ENCODE measurements at regions not wholly inside any gene's neighbourhood (a gene's known extent, or its start where the extent isn't known, plus 50 kb on each side); places are given as distances from the start of the nearest gene placed in this dataset.
A peak's percentile ranks its signal among the peaks of the same experiment; 100 is the strongest.

- Mint-ChIP-seq H3K4me1 (no peaks in the 10 kb centered on the region), H3K36me3 (no peaks in the 10 kb centered on the region), H3K27ac (no peak overlapping the region), H3K4me3 (peak overlapping the region; percentile 47), H3K27me3 (ENCODE audit: low read depth in 2 of 2) (peaks cover 4 to 12% of the 10 kb centered on the region in 2 donors), H3K9me3 (peaks cover 0 to 8% of the 10 kb centered on the region in 2 donors)
- H3K36me3 ChIP-seq (ENCODE audit: control insufficient read depth, insufficient read depth, low read length) = no peaks in the 10 kb centered on the region
- DNase-seq (no peak), ATAC-seq (peak in 1 of 3 donors; percentile 57)
- peaks cover 5% of the 10 kb centered on the region for H3K4me1 ChIP-seq (ENCODE audit: control insufficient read depth, insufficient read depth, low read length)
- intact Hi-C loops (cut with micrococcal nuclease) = no loop called here
- no peaks in the 10 kb centered on the region for H3K27me3 ChIP-seq (ENCODE audit: control insufficient read depth, insufficient read depth, low read length)
- TF ChIP-seq, protein P1, sequence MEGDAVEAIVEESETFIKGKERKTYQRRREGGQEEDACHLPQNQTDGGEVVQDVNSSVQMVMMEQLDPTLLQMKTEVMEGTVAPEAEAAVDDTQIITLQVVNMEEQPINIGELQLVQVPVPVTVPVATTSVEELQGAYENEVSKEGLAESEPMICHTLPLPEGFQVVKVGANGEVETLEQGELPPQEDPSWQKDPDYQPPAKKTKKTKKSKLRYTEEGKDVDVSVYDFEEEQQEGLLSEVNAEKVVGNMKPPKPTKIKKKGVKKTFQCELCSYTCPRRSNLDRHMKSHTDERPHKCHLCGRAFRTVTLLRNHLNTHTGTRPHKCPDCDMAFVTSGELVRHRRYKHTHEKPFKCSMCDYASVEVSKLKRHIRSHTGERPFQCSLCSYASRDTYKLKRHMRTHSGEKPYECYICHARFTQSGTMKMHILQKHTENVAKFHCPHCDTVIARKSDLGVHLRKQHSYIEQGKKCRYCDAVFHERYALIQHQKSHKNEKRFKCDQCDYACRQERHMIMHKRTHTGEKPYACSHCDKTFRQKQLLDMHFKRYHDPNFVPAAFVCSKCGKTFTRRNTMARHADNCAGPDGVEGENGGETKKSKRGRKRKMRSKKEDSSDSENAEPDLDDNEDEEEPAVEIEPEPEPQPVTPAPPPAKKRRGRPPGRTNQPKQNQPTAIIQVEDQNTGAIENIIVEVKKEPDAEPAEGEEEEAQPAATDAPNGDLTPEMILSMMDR (IDR thresholded peaks at IDR 0.05) = no peak
- no peak overlapping the region for H3K27ac ChIP-seq (ENCODE audit: low read length)
- no peak overlapping the region for H3K4me3 ChIP-seq (ENCODE audit: low read length)
- H3K9me3 ChIP-seq (ENCODE audit: control insufficient read depth, insufficient read depth, low read length) = peaks cover 3% of the 10 kb centered on the region
- 3% methylated on average over 24 of the region's 24 CpGs for WGBS (ENCODE audit: insufficient coverage)
These were observed 918.0 kb downstream of the AACS start for GRCh38 chr12:125983094-125983783.

DNA sequence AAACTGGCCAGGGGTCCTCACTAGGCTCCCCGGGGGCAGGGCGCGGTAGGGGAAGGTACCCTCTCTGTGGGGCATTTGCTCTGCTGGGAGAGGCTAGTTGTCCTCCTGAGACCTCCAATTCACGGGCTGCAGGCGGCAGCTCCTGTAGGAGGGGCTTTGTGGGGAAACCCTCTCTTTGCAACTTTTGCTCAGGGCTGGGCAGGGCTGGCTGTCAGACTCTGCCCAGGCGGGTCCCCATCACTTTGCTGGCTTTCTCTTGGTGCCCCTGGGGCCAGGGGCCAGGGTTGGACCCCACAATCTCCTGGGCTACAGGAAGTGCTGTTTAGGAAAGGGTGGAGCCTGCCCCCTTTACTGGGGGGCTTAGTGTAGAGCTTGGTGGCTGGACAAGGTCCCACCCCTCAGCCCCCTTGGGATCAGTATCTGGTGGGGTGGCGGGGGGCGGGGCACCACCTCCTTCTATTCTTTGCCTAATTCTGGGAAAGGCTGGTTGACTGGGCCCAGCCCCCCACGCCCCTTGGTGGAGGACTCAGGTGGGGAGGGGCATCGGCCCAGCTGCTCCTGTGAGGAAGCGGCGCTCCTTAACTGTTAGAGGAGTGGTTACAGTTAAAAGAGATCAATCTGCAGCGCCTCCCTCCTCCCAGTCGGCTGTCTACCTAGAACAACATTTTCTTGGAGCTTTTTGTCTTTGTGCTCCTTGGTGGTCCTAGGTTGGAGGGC, 918.7 kb downstream of the AACS start:
- H3K4me3 ChIP-seq (ENCODE audit: low read length) = no peak overlapping the region
- TF ChIP-seq, protein P1 (IDR thresholded peaks at IDR 0.05) = no peak
- no peaks in the 10 kb centered on the region for H3K36me3 ChIP-seq (ENCODE audit: control insufficient read depth, insufficient read depth, low read length)
- H3K27ac ChIP-seq (ENCODE audit: low read length) = no peak overlapping the region
- peaks cover 5% of the 10 kb centered on the region for H3K4me1 ChIP-seq (ENCODE audit: control insufficient read depth, insufficient read depth, low read length)
- no peaks in the 10 kb centered on the region for H3K27me3 ChIP-seq (ENCODE audit: control insufficient read depth, insufficient read depth, low read length)
- no peak overlapping the region for H3K27ac Mint-ChIP-seq
- H3K27me3 Mint-ChIP-seq (ENCODE audit: low read depth in 2 of 2) = peaks cover 2 to 12% of the 10 kb centered on the region in 2 donors
- H3K36me3 Mint-ChIP-seq = no peaks in the 10 kb centered on the region
- ATAC-seq (peak in 1 of 3 donors; percentile 18), DNase-seq (no peak)
- H3K9me3 Mint-ChIP-seq = peaks cover 0 to 8% of the 10 kb centered on the region in 2 donors
- 5% methylated on average over 11 of the region's 14 CpGs for WGBS (ENCODE audit: insufficient coverage)
- intact Hi-C loops (cut with micrococcal nuclease) = no loop called here
- H3K4me1 Mint-ChIP-seq = no peaks in the 10 kb centered on the region
- H3K4me3 Mint-ChIP-seq = peak overlapping the region; percentile 47
- H3K9me3 ChIP-seq (ENCODE audit: control insufficient read depth, insufficient read depth, low read length) = peaks cover 3% of the 10 kb centered on the region

DNA sequence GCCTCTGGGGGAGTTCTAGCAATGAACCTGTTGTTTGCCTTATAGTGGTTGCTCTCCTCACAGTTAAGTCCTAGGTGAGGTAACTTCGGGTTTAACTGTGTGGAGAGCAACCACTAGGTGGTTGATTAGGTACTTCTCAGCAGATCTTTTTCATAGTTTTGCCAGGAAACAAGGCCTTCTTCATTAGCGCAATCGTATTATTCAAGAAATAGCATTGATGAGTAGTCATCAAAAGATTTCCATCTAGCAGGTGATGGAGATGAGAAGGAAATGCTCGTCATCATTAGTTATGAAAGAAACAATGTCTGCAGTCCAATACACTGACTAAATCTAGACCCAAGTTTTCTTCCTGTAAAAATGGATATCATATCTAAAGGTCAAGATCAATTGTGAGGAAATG, 923.3 kb downstream of the AACS start:
- peaks cover 0 to 2% of the 10 kb centered on the region in 2 donors for H3K9me3 Mint-ChIP-seq
- Histone ChIP-seq H3K36me3 (ENCODE audit: control insufficient read depth, insufficient read depth, low read length) (no peaks in the 10 kb centered on the region), H3K27me3 (ENCODE audit: control insufficient read depth, insufficient read depth, low read length) (no peaks in the 10 kb centered on the region), H3K4me3 (ENCODE audit: low read length) (no peak overlapping the region), H3K9me3 (ENCODE audit: control insufficient read depth, insufficient read depth, low read length) (no peaks in the 10 kb centered on the region), H3K27ac (ENCODE audit: low read length) (no peak overlapping the region), H3K4me1 (ENCODE audit: control insufficient read depth, insufficient read depth, low read length) (peaks cover 2% of the 10 kb centered on the region)
- no peak overlapping the region for H3K27ac Mint-ChIP-seq
- TF ChIP-seq, protein P1 (IDR thresholded peaks at IDR 0.05) = no peak
- 85% methylated on average over 3 of the region's 4 CpGs for WGBS (ENCODE audit: insufficient coverage)
- no peaks in the 10 kb centered on the region for H3K36me3 Mint-ChIP-seq
- H3K4me1 Mint-ChIP-seq = no peaks in the 10 kb centered on the region
- H3K27me3 Mint-ChIP-seq (ENCODE audit: low read depth in 2 of 2) = peaks cover 0 to 12% of the 10 kb centered on the region in 2 donors
- H3K4me3 Mint-ChIP-seq = no peak overlapping the region
- DNase-seq = no peak
- intact Hi-C loops (cut with micrococcal nuclease) = no loop called here
- no peak for ATAC-seq

All from natural killer cell (primary cell).